HG03064 (cell line): ENCODE measurements at regions not wholly inside any gene's neighbourhood (a gene's known extent, or its start where the extent isn't known, plus 50 kb on each side); places are given as distances from the start of the nearest gene placed in this dataset.

ENCODE experiments used
- ATAC-seq: cut with Tn5 transposase; IDR thresholded peaks from one replicate; pipeline ENCODE4 v1.9.1; 2021; ENCODE audit warnings: low read depth; ENCODE audit not compliant: unreplicated experiment

DNA sequence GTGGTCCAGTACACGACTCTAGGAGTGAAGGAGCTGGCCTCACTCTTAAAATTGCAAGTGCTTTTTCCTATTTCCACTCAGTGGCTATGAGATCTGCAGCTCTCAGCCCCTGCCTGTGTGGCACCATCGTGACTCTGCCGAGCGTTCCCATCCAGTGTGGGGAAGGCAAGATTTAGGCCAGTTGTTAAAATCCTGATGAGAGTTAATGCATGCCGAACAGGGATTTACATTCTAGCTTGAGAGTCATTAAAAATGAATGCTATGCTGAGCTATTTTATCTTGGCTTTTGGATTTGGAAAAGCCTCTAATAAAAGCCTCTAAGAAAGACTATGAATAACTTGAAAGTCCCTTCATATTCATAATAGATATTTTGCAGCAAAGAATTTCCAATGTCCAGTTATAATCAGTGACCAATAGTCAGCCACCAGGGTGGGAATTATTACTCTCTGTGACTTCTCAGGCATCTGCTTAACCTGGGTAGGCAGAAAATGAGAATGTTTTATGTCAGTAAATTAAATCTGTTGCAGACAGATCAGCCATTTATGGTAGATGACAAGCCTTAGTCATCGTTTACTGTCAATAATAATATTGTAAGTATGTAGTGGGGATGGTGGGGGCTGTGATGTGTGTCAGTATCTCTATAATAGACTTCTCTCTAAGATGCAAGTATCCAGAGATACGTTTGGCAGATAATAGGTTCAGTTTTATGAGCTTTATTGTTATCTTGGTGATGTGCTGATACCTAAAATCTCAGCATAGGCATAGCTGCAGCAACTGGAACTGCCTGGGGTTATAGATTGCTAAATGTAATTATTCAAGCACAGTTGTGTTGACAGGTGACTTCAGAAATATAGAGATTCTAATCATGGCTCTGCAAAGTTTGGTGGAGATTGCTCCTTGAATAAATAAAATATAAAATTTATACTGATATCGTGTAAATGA lies 207.8 kb downstream of the SOCS6 start:
- ATAC-seq = no peak

DNA sequence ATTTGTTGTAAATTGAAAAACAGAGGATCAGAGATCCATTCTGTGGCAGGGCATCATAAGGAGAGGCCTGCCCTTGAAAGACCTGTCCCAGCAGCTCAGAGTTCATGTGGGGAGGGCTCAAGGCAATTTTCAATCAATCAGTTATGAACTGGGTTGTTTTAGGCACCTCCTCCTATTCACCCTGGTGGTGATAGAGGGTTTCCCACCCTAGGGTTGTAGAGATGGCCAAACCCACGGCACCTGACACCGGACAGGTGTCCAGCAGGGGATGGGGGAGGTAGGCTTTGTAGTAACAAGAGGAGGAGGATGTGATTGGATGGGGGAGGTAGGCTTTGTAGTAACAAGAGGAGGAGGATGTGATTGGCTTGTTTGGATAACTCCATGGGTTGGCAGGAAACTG lies 205.7 kb downstream of the SOCS6 start:
- no peak for ATAC-seq

DNA sequence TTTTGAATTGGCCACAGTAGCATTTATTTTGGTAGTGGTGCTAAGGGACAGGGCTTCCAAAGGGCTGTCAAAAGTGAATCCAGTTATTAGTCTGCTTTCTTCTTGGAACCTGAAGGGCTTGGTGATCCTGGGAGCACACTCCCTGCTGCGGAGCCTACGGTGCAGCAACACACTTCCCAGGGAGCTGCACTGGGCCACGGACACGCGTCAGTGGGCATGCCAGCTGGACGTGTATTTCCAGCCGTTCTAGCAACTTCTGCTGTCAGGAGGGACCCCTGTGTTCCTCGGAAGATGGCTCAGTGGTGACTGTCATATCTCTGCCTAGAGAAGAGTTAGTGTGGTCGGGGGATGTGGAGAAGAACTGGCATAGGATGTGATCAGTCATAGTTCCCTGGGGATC lies 204.6 kb downstream of the SOCS6 start:
- ATAC-seq = no peak

DNA sequence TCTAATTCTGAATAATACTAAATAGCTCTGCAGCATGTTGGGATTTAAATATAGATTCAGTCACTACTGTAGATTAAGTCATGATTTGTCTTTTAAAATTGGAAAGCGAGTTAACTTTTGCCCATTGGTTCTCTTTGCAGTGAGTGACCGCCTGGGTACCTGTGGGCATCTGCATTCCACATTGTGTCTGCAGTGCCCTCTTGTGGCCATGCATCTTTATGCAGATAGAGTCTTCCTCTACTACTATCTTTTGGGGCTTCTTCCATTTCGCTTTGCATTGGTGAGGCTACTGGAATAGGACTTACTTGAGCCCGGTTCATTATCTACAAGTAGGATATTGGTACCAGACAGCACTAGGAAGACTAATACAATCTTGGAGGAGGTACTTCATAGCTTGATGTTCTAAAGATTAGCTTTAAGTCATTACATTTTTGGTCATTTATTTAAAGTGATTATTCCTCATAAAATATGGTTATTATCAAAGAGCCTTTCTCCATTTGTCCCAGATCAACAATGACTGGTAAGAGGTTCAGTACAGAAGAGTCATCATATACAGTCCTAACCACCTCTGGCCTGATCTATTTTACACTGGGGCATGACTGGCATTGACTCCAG lies 203.0 kb downstream of the SOCS6 start:
- ATAC-seq = no peak

DNA sequence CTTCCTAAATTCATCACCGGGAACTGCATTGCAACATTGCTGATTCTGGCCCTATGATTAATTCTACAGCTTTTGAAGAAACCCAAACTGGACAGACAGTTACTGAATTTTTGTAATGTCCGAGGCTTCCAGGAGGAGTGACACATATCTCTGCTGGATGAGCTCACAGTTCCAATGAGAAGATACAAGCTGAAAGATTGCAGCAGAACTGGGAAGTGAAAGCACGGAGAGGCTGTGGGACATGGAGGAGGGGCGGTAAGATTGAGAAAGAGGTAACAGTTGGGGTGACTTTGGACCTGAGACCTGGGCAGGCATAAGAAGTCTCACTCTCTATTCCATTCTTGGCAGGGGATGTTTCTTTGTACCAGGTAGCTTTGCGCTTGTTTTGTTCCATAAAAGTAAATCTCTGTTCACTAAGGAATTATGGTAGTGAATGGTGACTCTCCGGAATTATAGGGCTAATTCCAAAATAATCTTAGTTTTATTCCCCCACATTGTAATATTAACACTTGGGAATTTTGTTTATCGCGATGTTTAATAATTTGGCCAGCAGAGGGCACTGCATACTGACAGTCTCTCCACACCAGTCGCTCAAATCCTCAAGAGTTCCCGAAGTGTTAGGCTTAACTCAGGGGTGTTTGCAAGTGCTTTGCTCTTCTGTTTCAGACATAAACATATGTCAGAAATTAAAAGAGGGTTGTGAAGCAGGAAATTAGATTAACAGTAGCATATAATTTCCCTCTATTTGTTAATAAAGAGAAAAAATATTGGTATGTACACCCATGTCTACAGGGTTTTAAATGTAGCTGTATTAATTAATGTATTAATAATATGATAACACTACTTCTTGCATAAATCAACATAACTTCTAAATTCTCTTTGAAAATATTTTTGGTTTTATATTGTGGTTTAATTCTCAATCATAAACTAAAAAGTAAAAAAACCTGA lies 201.4 kb downstream of the SOCS6 start:
- ATAC-seq = peak; percentile 54

DNA sequence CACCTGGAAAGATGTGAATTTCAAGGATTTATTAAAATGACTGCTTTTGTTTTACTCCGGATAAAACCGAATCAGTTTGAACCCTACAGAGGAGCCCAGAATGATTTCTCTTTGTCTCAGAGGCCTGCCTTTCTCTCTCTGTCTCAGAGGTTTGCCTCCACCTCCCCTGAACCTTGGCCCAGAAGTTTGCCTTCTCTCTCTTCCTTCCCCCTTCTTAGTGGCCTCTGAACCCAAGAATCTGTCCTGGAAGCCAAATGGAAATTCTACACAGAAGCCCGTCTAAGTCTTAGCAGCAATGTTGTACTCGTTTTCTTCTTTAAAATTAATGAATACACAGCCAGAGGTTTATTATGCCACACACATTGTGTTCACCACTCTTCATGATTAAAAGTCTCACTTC lies 200.7 kb downstream of the SOCS6 start:
- no peak for ATAC-seq

DNA sequence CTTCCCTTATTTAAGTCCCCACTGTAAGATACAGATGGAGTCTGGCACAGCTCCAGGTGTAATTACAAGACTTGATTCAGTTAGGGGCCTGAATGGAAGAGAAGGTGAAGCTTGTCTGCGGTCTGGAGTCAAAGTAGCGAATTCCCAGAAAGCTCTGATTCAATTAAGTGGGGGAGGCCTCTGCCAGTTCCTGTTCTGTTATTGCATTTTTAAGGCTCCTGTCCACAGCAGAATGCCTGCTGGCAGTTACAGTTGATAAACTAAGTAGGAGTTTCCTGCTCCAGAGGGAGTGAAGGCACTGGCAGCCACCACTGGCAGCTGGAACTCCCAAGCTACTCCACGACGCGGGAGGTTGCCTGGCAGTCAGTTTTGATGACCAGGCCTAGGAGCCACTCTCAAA lies 181.1 kb downstream of the SOCS6 start:
- ATAC-seq = no peak

DNA sequence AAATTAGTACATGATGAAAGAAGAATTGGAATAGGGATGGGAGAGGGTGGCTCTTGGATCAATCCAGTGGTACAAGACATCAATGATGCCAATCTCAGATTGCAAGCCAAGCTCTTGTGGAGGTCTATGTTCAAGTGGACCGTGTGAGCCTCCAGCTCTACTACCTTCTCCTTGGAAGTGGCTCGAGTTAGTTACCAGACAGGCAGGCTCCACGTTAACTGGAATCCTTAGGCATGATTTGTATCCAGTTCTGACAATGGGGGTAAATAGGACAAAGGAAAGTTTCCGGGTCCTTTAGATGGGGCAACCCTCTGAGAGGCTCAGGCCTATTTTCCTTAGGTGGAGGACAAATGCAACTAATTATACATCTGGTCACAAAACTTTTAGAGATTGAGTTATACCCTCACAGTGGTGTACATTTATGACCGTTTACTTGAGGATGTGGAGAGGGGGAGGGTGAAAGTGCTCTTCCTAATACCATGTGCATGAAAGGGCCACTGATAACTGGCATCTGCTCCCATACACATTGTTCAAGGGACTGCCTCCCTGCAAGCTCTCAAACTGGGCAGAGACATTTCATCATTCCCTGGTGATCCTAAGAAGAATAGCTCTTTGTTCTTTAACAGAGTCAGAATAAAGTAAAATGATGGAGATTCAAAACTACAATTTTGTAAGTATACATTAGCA lies 180.2 kb downstream of the SOCS6 start:
- ATAC-seq = no peak

DNA sequence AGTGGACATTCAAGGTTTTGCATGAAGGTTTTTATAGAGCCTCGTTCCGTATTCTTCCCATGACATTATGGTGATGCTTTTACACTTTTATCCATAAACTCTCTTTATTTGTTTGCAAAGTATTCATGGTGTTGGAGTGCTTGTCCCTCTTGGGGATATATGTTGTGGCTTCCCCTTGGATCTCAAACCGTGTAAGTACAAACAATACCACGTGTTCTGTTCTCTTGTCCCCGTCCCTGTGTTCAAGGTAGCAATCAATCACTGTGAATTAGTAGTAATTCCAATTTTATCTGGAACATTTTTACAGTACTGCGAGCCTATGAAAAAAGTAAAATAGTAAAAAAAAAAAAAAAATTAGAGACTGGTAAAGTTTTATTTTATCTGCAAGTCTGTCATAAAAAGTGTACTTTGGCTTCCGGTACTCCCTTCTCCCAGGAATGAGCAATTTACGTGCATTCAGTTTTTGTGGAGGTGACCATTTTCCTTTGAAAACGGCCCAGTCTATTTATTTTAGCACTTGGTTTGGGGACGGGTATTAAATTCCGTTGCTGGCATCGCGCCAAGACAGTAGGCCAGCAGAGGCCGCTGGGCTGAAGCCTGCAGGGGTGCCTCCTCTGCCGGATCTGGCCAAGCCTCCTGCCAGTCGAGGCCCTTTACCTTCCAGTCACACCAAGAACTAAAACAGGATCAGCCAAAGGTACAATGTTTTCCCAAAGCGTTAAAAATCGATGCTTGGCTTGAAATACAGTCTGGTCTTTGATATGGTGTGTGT lies 175.7 kb downstream of the SOCS6 start:
- no peak for ATAC-seq

DNA sequence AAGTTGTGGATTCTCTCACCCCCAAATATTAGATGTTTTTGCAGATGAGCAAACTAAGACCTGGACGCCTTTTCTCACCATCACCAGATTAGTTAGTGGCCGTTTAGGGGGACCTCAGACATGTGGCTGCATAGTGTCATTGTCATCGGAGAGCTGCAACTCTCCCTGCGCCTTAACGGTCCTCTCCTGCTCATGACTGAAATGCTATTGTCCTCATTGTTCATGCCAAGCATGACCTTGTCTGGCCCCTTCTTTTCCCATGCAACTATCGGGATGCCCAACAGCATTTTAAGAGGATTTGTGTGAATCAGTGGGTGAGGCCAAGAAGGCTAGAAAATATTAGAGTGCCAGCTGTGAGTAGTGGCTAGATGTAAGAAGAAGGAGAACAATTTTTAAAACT lies 174.2 kb downstream of the SOCS6 start:
- ATAC-seq = no peak

DNA sequence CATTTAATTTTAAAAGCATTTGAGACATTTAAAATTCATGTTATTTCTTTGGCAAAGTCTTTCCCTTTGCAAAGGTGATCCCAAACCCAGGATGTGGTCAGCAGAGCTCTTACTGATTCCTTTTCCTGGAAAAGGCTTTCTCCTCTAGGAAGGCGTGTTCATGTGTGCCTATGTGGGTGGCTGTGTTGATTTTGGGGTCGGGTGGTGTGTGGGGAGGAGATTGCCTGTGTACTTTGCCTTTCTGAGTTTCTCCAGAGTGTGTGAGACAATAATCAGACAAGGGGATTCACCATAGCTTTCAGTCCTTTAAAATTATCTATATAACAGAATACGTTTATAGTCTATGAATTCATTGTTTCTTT lies 173.2 kb downstream of the SOCS6 start:
- no peak for ATAC-seq

DNA sequence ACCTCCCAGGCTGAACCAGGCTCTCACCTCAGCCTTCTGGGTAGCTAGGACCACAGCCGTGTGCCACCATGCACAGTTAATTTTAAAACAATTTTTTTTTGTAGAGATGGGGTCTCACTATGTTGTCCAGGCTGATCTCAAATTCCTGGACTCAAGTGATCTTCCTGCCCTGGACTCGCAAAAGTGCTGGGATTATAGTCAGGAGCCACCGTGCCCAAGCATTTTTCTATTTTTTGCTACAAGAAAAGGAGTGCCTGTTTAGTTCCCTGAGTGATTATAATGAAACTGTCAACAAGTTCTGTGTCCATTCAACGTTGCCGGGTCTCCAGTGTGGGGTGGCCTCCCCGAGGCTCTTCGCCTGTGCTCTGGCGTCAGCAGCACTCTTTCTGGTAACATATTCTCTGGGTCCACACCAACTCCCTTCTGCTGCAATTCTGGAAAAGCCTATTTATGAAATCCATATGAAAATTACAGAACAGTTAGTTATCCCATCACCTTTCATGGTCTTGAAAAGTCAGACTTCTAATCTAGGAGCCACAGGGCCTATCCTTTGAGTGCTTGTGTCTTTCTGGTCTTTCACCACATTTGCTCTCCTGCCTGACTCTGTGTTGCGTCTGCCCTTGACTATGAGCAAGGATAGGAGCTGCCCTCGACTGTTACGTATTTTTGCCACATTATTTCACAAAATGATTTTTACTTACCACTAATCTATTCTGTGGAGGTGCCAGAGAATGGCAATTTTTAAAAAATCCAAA lies 172.7 kb downstream of the SOCS6 start:
- ATAC-seq = no peak

DNA sequence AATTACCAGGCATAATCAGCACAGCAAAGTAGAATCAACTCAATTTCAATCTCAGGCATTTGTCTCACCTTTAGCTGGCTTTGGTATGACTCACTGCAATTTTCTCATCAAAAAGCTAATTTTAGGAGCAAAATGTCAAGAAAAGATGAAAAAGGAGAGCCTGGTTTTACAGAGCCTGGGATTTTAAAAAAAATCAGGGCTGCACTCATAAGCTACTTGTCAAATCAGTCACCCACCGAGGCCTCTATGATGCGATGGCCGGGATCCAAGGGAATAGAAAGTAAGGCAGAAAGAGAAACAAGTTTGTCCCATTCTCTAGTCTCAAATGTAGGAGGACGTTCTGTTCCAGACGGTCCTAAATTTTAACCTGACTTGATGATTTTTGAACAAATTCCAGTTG lies 170.9 kb downstream of the SOCS6 start:
- no peak for ATAC-seq

DNA sequence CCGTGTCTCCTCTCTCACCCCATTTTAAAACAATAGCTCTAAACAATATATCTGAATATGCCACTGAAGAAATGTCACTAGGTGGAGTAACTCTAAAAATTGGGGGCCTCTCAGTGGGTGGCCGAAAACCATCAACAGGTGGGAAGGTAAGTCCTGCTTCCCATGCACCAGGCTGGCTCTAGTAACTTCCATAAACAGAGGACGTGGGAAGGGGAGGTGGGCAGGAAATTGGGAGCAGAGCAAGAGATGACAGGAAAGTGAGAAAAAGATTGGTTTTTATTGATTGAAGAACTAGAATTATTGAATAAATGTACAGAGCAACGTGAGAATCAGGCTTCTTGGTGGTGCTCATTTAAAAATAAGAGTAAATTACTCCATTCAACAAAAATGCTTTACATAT lies 170.4 kb downstream of the SOCS6 start:
- ATAC-seq = no peak

DNA sequence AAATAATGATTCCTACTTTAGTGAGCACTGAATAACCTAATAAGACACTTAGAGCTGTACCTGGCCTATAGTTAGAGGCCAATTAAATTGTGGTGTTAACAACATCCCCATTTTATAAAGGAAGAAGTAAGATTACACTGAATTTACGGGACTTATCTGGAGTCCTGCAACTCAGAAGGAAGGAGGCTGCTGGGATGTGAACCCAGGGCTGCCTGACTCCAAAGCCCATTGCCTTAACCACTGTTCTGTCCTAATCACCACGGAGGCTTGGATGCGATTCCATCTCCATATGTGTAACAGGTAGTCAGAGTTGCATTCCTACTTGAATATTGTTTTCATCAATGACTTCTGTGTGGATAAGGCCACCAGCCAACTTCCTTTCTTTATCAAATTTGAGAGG lies 168.9 kb downstream of the SOCS6 start:
- no peak for ATAC-seq

DNA sequence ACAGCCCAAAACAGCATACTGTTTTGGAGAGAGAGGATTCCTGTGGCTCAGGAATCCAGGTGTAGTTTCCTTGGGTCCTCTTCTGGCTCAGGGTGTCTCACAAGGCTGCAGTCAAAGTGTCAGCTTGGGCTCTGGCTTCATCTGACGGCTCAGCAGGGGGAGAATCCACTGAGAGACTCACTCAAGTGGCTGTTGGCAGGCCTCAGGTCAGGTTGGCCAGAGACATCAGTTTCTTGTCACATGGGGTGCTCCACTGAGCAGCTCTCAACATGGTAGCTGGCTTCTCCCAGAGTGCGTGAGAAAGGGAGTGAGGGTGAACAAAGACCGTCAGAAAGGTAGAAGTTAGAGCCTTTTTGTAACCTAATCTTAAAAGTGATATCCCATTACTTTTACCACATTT lies 168.4 kb downstream of the SOCS6 start:
- ATAC-seq = no peak

DNA sequence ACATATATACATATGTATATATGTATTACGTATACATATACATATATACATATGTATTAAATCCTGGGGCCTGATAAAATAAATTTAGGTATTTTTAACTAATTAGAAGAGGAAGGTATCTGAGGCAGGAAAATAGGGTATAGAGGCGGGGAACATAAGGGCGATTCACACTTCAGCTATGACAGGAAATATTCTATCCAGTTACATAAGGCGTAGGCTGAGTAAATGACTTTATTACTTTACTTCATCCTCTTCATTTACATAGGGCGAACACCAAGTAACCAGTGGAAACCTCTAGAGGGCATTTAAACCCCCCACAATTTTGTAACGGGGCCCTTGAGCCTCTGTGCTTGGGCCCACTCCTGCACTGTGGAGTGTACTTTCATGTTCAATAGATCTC lies 167.5 kb downstream of the SOCS6 start:
- no peak for ATAC-seq

DNA sequence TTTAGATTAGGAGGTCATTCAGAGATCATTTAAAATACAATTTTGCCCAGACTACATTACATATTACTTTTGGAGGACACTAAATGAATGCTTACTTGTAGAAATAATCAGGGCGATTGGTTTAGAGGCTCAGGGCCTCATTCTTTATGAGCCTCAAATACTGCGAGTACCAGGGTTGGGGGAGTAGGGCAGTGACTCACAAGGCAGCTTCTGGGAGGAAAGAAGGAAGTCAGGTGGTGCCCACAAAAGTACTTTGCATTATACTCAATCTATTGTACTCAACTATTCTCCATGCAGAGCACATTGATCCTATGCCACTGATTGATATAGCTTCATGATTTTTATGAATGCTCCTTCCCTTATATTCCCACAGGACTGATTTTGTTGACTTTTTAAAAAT lies 166.9 kb downstream of the SOCS6 start:
- ATAC-seq = no peak

DNA sequence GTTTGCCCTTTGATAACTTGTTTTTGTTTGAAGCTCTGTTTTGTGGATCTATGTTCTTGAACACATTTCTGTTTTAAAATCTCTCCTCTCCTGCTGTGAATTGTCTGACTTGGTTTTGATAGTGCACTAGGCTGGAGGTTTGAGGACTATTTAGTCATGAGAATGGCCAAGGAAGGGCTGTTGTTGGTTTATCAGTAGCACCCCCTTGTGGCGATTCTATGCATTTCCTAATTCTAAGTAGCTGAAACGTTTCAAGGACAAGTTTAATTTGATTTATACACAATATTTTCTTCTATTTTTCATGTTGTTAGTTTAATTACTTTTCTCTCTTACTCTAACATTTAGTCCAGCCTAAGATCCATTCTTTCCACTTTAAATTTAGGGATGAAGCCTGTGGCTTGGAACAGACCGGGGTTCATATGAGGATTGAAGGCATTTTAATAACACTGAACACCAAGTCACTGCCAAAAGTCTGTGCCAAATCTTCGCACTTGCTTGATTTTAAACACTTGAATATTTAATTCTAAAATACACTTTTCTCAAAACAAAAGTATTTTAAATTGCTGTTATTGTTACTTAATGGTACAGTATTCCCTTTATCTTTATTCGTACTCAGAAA lies 166.0 kb downstream of the SOCS6 start:
- ATAC-seq = peak; percentile 71
